Stomach (tissue), 4 donors: ENCODE measurements at regions not wholly inside any gene's neighbourhood (a gene's known extent, or its start where the extent isn't known, plus 50 kb on each side); places are given as distances from the start of the nearest gene placed in this dataset.

Experiments
- CTCF ChIP-seq, 7 experiments: fragments of 450-650 bp in 4 of 7; fragments of 200-600 bp in 3 of 7; sonication (generic) in 3 of 7; IDR thresholded peaks; one replicate each; pipeline ENCODE4 v1.5.1; 2016 to 2019; ENCODE audit warnings: antibody characterized with exemption in 7 of 7, control low read depth in 2 of 7, mild to moderate bottlenecking in 1 of 7
- EP300 ChIP-seq: sonication (generic); formaldehyde crosslinking; IDR thresholded peaks from one replicate; pipeline ENCODE4 v1.6.1; 2017; ENCODE audit warnings: antibody characterized with exemption
- POLR2A ChIP-seq, 4 donors: fragments of 450-650 bp; IDR thresholded peaks; one replicate each; pipeline ENCODE4 v1.6.1; 2016; ENCODE audit warnings: antibody characterized with exemption in 4 of 4, control low read depth in 2 of 4, mild to moderate bottlenecking in 1 of 4, moderate library complexity in 1 of 4

DNA sequence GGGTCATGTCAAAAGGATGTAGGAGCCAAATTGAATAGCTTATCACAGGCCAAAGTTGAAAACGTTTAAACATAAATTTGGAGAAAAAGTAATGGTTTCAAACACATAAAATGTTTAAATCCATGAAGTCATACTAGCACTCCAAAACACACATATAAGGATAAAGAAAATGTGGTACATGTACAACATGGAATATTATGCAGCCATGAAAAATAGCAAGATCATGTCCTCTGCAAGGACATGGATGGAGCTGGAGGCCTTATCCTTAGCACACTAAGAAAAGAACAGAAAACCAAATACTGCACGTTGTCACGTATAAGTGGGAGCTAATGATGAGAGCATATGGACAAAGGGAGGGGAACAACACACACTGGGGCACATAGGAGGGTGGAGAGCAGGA, 911.7 kb upstream of the PCDH20 start:
- no peak for TF ChIP-seq CTCF (IDR thresholded peaks at IDR 0.05)
- no peak for TF ChIP-seq EP300
- TF ChIP-seq POLR2A (IDR thresholded peaks at IDR 0.05), result no peak
